Liver (tissue), 7 donors: ENCODE measurements at regions not wholly inside any gene's neighbourhood (a gene's known extent, or its start where the extent isn't known, plus 50 kb on each side); places are given as distances from the start of the nearest gene placed in this dataset. TPM values are rescaled to one million over a fixed set of nuclear protein-coding genes. Genes with fewer than 3 reads are reported as not detected.
"Not testable (repeated sequence)": the region's sequence is repeated elsewhere in the genome, so short reads cannot be mapped to it uniquely, and the experiment has no call there.

Source experiments
- DNase-seq: peaks from one replicate; pipeline ENCODE4 v3.0.0-alpha.2; 2017; ENCODE audit warnings: low spot score
- H3K27ac ChIP-seq, 2 donors: one replicate each; pipeline ENCODE4 v1.7.0; 2013; ENCODE audit warnings: inconsistent platforms in 2 of 2, low read length in 2 of 2, control low read depth in 1 of 2, low read depth in 1 of 2, mild to moderate bottlenecking in 1 of 2
- H3K27me3 ChIP-seq, 4 donors: one replicate each; pipeline versions ENCODE4 v1.6.1 to v1.7.0; 2013; ENCODE audit warnings: low read length in 3 of 4, inconsistent platforms in 1 of 4, mild to moderate bottlenecking in 1 of 4, moderate library complexity in 1 of 4; ENCODE audit not compliant: control insufficient read depth in 4 of 4, insufficient read depth in 4 of 4
- H3K36me3 ChIP-seq, 4 donors: one replicate each; pipeline versions ENCODE4 v1.6.1 to v1.7.0; 2013; ENCODE audit warnings: low read length in 3 of 4, mild to moderate bottlenecking in 3 of 4, low read depth in 1 of 4, moderate library complexity in 1 of 4; ENCODE audit not compliant: control insufficient read depth in 4 of 4, insufficient read depth in 3 of 4
- H3K4me1 ChIP-seq, 4 donors: one replicate each; pipeline versions ENCODE4 v1.6.1 to v1.7.0; 2013; ENCODE audit warnings: low read length in 3 of 4, mild to moderate bottlenecking in 3 of 4, moderate library complexity in 1 of 4; ENCODE audit not compliant: control insufficient read depth in 4 of 4, insufficient read depth in 4 of 4
- H3K4me3 ChIP-seq, 3 donors: one replicate each; pipeline versions ENCODE4 v1.6.1 to v1.7.0; 2013; ENCODE audit warnings: low read length in 3 of 3, control low read depth in 1 of 3, low read depth in 1 of 3, mild to moderate bottlenecking in 1 of 3
- H3K9ac ChIP-seq, 2 donors: one replicate each; pipeline ENCODE4 v1.7.0; 2013; ENCODE audit warnings: low read length in 2 of 2, mild to moderate bottlenecking in 2 of 2, moderate library complexity in 2 of 2, control low read depth in 1 of 2, low read depth in 1 of 2
- H3K9me3 ChIP-seq, 4 donors: one replicate each; pipeline versions ENCODE4 v1.6.1 to v1.7.0; 2013; ENCODE audit warnings: low read length in 3 of 4; ENCODE audit not compliant: control insufficient read depth in 4 of 4
- REST ChIP-seq: IDR thresholded peaks from 2 replicates; pipeline ENCODE4 v1.6.1; 2016; ENCODE audit warnings: antibody characterized with exemption, mild to moderate bottlenecking
- WGBS: extraction: QIAGEN DNeasy Blood & Tissue Kit; methylation state at CpG from one replicate; pipeline ENCODE4 v1.1.7; 2013; 5-methylcytosine and 5-hydroxymethylcytosine counted together
- small RNA-seq: library from RNA; depleted of rRNA; stranded (forward); fragments of <200 nt; gene quantifications from one replicate; pipeline ENCODE3, GENCODE V24; 2014
- donor health status: healthy.
- donor health status: healthy.
- donor health status: healthy.

DNA sequence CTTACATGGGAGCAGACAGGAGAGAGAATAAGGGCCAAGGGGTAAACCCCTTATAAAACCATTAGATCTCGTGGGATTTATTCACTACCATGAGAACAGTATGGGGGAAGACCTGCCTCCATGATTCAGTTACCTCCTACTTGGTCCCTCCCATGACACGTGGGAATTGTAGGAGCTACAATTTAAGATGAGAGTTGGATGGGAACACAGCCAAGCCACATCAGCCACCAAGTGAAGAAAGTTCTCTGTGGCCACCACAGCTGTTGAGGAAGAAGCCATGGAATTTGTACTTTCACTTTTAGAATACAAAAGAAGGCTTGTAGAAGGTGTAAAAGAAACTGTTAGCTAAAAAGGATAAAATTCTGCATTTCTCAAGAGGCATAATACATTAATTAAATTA lies 67.0 kb upstream of the CXorf51A start (continued):
- TF ChIP-seq REST: no peak

GRCh38 chrX:146866846-146867245 lies 52.3 kb upstream of the CXorf51A start:
- H3K4me1 ChIP-seq, H3K27ac ChIP-seq, H3K36me3 ChIP-seq, H3K9ac ChIP-seq, H3K27me3 ChIP-seq, H3K9me3 ChIP-seq, H3K4me3 ChIP-seq, DNase-seq: not testable (repeated sequence)
- whole genome bisulfite sequencing: 98% methylated on average over 27 of the region's 27 CpGs

- not testable (repeated sequence) for H3K27ac ChIP-seq, H3K4me3 ChIP-seq, H3K36me3 ChIP-seq, H3K9ac ChIP-seq, DNase-seq, H3K9me3 ChIP-seq, H3K4me1 ChIP-seq, H3K27me3 ChIP-seq
- 93% methylated on average over 14 of the region's 14 CpGs for WGBS
Observed at GRCh38 chrX:146865734-146866133, 51.2 kb upstream of the CXorf51A start.

Small RNAs in the stretch of these regions (small RNA-seq; reads per million reads assigned to genes)
- not detected for gene Z99497.1
